ENCODE measurements at regions not wholly inside any gene's neighbourhood (a gene's known extent, or its start where the extent isn't known, plus 50 kb on each side); places are given as distances from the start of the nearest gene placed in this dataset.

GRCh38 chr5:173786286-173787187 lies 101.6 kb upstream of the CPEB4 start:
- no peak overlapping the region for H3K4me3 ChIP-seq (ENCODE audit: low read depth, low read length)
- no peaks in the 10 kb centered on the region for H3K36me3 ChIP-seq (ENCODE audit: control insufficient read depth, insufficient read depth, low read length)
- TF ChIP-seq, protein P1, sequence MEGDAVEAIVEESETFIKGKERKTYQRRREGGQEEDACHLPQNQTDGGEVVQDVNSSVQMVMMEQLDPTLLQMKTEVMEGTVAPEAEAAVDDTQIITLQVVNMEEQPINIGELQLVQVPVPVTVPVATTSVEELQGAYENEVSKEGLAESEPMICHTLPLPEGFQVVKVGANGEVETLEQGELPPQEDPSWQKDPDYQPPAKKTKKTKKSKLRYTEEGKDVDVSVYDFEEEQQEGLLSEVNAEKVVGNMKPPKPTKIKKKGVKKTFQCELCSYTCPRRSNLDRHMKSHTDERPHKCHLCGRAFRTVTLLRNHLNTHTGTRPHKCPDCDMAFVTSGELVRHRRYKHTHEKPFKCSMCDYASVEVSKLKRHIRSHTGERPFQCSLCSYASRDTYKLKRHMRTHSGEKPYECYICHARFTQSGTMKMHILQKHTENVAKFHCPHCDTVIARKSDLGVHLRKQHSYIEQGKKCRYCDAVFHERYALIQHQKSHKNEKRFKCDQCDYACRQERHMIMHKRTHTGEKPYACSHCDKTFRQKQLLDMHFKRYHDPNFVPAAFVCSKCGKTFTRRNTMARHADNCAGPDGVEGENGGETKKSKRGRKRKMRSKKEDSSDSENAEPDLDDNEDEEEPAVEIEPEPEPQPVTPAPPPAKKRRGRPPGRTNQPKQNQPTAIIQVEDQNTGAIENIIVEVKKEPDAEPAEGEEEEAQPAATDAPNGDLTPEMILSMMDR (IDR thresholded peaks at IDR 0.05; ENCODE audit: insufficient read depth, low read length, poor library complexity, severe bottlenecking), result no peak
- no peak for DNase-seq (ENCODE audit: low read depth)
- no peaks in the 10 kb centered on the region for H3K27me3 ChIP-seq (ENCODE audit: control insufficient read depth, insufficient read depth, low read length)

GRCh38 chr5:173789031-173789920 lies 98.9 kb upstream of the CPEB4 start:
- Histone ChIP-seq H3K4me3 (ENCODE audit: low read depth, low read length) (no peak overlapping the region), H3K27me3 (ENCODE audit: control insufficient read depth, insufficient read depth, low read length) (no peaks in the 10 kb centered on the region), H3K36me3 (ENCODE audit: control insufficient read depth, insufficient read depth, low read length) (no peaks in the 10 kb centered on the region)
- DNase-seq (ENCODE audit: low read depth), result no peak
- TF ChIP-seq, protein P1 (IDR thresholded peaks at IDR 0.05; ENCODE audit: insufficient read depth, low read length, poor library complexity, severe bottlenecking), result no peak

DNA sequence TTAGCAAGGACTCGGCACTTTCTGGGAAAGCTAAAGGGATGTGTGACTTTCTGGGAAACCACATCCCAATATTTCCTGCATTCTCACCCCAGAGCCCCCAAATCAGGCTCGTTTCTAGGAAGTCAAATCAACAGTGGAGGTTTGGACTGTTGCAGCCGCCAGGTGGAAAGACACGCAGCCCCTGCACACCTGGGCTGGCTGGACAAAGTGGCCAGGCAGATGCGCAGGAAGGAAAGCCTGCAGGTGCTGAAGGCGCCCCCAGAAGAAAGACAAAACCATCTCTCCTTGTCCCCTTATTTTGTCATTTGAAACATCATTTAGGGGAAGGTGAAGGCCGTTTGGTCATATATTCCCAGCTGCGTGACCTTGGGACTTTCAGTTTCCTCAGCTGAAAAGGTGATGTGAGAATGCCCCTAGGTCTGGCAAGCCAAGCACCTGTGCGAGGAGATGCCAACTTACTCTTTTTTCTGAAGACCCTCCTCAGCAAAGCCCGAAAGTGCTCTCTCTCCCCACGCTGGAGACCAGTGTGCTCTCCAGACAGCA lies 97.9 kb upstream of the CPEB4 start:
- TF ChIP-seq, protein P1 (IDR thresholded peaks at IDR 0.05; ENCODE audit: insufficient read depth, low read length, poor library complexity, severe bottlenecking), result no peak
- no peak for DNase-seq (ENCODE audit: low read depth)
- no peaks in the 10 kb centered on the region for H3K27me3 ChIP-seq (ENCODE audit: control insufficient read depth, insufficient read depth, low read length)
- H3K4me3 ChIP-seq (ENCODE audit: low read depth, low read length), result no peak overlapping the region
- H3K36me3 ChIP-seq (ENCODE audit: control insufficient read depth, insufficient read depth, low read length), result no peaks in the 10 kb centered on the region

DNA sequence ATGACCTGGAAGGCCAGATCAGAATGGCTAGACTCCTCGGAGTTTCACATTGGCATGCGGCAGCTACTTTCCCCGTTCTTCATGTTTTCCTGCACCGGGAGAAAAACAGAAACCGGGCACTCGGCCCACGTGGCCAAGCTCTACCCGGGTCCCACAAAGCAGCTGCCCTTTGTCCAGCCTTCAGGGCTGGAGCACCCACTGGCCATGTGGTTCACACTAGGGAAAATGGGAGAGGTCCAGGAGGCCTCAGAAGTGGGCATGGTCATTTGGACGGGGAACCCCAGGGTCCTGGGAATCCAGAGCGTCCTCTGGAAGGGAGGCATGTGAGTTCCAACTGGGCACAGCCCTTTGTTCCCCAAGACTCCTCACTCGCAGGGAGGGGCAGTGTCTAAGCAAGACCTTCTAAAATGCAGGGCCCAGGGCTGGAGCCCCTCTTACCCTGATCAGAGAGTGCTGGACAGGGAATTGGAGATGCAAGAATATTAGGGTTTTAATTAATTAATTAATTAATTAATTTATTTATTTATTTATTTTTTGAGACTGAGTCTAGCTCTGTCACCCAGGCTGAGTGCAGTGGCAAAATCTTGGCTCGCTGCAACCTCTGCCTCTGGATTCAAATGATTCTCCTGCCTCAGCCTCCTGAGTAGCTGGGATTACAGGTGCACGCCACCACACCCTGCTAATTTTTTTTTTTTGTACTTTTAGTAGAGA lies 97.2 kb upstream of the CPEB4 start:
- H3K27me3 ChIP-seq (ENCODE audit: control insufficient read depth, insufficient read depth, low read length), result no peaks in the 10 kb centered on the region
- no peak for DNase-seq (ENCODE audit: low read depth)
- TF ChIP-seq, protein P1 (IDR thresholded peaks at IDR 0.05; ENCODE audit: insufficient read depth, low read length, poor library complexity, severe bottlenecking), result no peak
- no peaks in the 10 kb centered on the region for H3K36me3 ChIP-seq (ENCODE audit: control insufficient read depth, insufficient read depth, low read length)
- H3K4me3 ChIP-seq (ENCODE audit: low read depth, low read length), result no peak overlapping the region

DNA sequence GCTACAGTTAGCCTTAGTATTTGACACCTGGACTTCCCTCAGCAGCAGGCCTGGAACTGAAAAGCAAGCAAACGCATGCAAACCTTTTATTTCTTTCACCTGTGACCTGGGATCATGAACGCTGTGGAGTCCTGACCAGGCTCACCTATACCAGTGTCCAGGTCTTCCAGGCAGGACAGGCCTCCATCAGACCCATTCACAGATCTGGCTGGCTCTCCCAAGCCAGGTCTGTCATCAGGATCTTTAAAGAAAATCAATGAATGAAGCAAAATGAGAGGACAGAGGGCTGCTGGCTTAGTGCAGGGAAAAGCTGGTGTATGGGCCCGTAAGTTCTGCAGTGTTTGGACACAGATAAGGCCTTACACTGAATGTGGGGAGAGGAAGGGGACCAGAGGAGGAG lies 96.3 kb upstream of the CPEB4 start:
- DNase-seq (ENCODE audit: low read depth), result no peak
- Histone ChIP-seq H3K27me3 (ENCODE audit: control insufficient read depth, insufficient read depth, low read length) (no peaks in the 10 kb centered on the region), H3K36me3 (ENCODE audit: control insufficient read depth, insufficient read depth, low read length) (no peaks in the 10 kb centered on the region), H3K4me3 (ENCODE audit: low read depth, low read length) (no peak overlapping the region)
- TF ChIP-seq, protein P1 (IDR thresholded peaks at IDR 0.05; ENCODE audit: insufficient read depth, low read length, poor library complexity, severe bottlenecking), result no peak

Data from kidney epithelial cell (primary cell).